Effector memory CD8-positive, alpha-beta T cell (primary cell): ENCODE measurements at regions not wholly inside any gene's neighbourhood (a gene's known extent, or its start where the extent isn't known, plus 50 kb on each side); places are given as distances from the start of the nearest gene placed in this dataset.
"Not testable (repeated sequence)": the region's sequence is repeated elsewhere in the genome, so short reads cannot be mapped to it uniquely, and the experiment has no call there.

ENCODE experiments used
- ATAC-seq: fragments of 150-1000 bp; cut with Tn5 transposase; replicated peaks from 2 replicates; pipeline ENCODE4 v1.10.0; 2021; ENCODE audit warnings: mild to moderate bottlenecking, moderate library complexity
- DNase-seq, 3 experiments: peaks; one replicate each; pipeline ENCODE4 v3.0.0; 2021
- H3K27ac Mint-ChIP-seq, 2 donors: one replicate each; pipeline ENCODE4 v1.8.0; 2022; ENCODE audit warnings: mild to moderate bottlenecking in 2 of 2, mixed read lengths in 2 of 2, moderate library complexity in 2 of 2
- H3K27me3 Mint-ChIP-seq, 2 donors: one replicate each; pipeline ENCODE4 v1.8.0; 2022; ENCODE audit warnings: mixed read lengths in 2 of 2
- H3K36me3 Mint-ChIP-seq: one replicate; pipeline ENCODE4 v1.8.0; 2022; ENCODE audit warnings: mild to moderate bottlenecking, moderate library complexity, mixed read lengths; ENCODE audit not compliant: insufficient read depth
- H3K4me1 Mint-ChIP-seq, 2 donors: one replicate each; pipeline ENCODE4 v1.8.0; 2022; ENCODE audit warnings: low read depth in 2 of 2, mixed read lengths in 2 of 2
- H3K4me3 Mint-ChIP-seq, 2 donors: one replicate each; pipeline ENCODE4 v1.8.0; 2022; ENCODE audit warnings: mild to moderate bottlenecking in 2 of 2, mixed read lengths in 2 of 2, moderate library complexity in 2 of 2
- H3K9me3 Mint-ChIP-seq, 2 donors: one replicate each; pipeline ENCODE4 v1.8.0; 2022; ENCODE audit warnings: mixed read lengths in 2 of 2

DNA sequence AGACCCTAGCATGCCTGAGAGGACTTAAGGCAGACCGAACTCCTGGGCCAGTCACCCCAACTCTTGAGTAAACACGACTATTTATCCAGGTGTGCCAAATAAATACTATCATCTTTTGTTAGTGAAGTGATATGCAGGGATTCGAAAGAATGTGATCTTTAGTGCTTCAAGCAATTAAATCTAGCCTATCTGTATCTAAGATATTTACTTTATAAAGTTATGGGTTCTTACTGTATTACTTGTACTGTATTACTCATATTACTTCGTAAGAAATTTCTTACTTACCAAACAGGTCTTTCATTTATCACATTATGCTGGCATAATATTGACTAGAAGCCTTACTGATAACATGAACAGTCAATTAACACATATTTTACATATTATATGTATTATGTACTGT is 211.6 kb upstream of the NECTIN3 start:
- Mint-ChIP-seq H3K27me3 (no peaks in the 10 kb centered on the region), H3K36me3 (no peaks in the 10 kb centered on the region), H3K27ac (no peak overlapping the region), H3K4me3 (no peak overlapping the region), H3K4me1 (no peaks in the 10 kb centered on the region), H3K9me3 (no peaks in the 10 kb centered on the region)
- DNase-seq (no peak), ATAC-seq (no peak)

DNA sequence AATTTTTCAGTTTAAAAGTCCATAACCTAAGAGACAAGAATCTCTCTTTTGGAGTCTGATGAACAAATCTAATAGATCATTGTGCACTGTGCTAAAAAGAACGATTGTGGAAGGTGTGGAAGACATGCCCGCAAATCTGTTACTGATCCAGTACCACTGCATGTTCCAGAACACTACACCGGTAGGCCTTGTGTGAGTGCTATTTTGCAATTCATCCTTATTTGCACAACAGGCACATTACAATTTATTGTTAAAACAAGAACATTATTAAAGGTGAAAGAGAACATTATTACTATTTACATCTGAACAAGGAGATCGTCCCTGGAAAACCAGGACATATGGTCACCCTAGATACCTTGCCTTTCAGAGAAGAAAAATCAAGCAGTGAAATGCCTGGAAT is 205.7 kb upstream of the NECTIN3 start:
- Mint-ChIP-seq H3K4me1 (no peaks in the 10 kb centered on the region), H3K27ac (no peak overlapping the region), H3K36me3 (no peaks in the 10 kb centered on the region), H3K27me3 (no peaks in the 10 kb centered on the region), H3K4me3 (no peak overlapping the region), H3K9me3 (no peaks in the 10 kb centered on the region)
- no peak for DNase-seq
- no peak for ATAC-seq

- H3K27me3 Mint-ChIP-seq: no peaks in the 10 kb centered on the region
- ATAC-seq: no peak
- H3K4me1 Mint-ChIP-seq: no peaks in the 10 kb centered on the region
- no peaks in the 10 kb centered on the region for H3K9me3 Mint-ChIP-seq
- H3K27ac Mint-ChIP-seq: no peak overlapping the region
- H3K36me3 Mint-ChIP-seq: no peaks in the 10 kb centered on the region
- H3K4me3 Mint-ChIP-seq: no peak overlapping the region
- DNase-seq: no peak
These were observed 203.5 kb upstream of the NECTIN3 start for GRCh38 chr3:110868106-110868505.

DNA sequence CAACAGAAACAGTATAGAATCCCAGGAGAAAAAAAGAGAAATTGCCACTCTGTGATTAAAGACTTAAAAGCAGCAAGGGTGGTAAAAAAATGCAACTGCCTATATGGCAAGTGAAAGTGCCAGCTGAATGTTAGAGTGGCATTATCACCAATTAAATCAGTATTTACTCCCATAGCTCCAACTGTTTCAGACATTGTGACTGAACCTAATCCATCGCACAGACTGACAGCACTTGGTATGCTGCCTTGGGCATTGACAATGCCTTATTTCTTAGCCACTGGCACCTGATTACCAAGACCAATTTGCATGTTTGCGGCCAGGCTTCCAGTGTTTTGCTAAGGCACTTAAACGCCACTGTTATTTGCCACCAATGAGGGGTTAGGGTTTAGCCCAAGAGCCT is 201.9 kb upstream of the NECTIN3 start:
- DNase-seq (no peak), ATAC-seq (no peak)
- H3K36me3 Mint-ChIP-seq: no peaks in the 10 kb centered on the region
- H3K9me3 Mint-ChIP-seq: peaks cover 0 to 5% of the 10 kb centered on the region in 2 donors
- H3K27ac Mint-ChIP-seq: no peak overlapping the region
- no peak overlapping the region for H3K4me3 Mint-ChIP-seq
- H3K4me1 Mint-ChIP-seq: no peaks in the 10 kb centered on the region
- H3K27me3 Mint-ChIP-seq: no peaks in the 10 kb centered on the region

DNA sequence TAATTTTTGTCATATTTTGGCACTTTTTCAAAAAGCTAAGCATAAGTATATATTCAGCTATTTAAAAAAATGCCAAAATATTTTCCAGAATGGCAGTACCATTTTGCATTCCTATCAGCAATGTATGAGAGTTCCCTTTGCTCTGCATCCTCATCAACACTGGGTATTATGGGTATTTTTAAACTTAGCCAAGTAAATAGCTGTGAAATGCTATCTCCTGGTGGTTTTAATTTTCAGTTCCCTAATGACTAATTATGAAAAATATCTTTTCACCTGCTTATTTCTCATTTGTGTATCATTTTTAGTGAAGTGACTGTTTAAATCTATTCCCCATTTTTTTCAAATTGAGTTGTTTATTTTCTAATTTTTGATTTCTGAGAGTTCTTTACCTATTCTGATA is 199.7 kb upstream of the NECTIN3 start:
- ATAC-seq: no peak
- Mint-ChIP-seq H3K27ac (no peak overlapping the region), H3K4me3 (no peak overlapping the region), H3K9me3 (peaks cover 0 to 5% of the 10 kb centered on the region in 2 donors), H3K4me1 (no peaks in the 10 kb centered on the region), H3K27me3 (no peaks in the 10 kb centered on the region), H3K36me3 (no peaks in the 10 kb centered on the region)
- no peak for DNase-seq

- H3K4me3 Mint-ChIP-seq: no peak overlapping the region
- H3K9me3 Mint-ChIP-seq: peaks cover 0 to 5% of the 10 kb centered on the region in 2 donors
- no peak overlapping the region for H3K27ac Mint-ChIP-seq
- no peaks in the 10 kb centered on the region for H3K4me1 Mint-ChIP-seq
- ATAC-seq (no peak), DNase-seq (no peak)
- no peaks in the 10 kb centered on the region for H3K36me3 Mint-ChIP-seq
- H3K27me3 Mint-ChIP-seq: no peaks in the 10 kb centered on the region
These were observed 192.9 kb upstream of the NECTIN3 start for GRCh38 chr3:110878692-110879091.

- Mint-ChIP-seq H3K4me3 (no peak overlapping the region), H3K9me3 (no peaks in the 10 kb centered on the region), H3K27me3 (no peaks in the 10 kb centered on the region), H3K4me1 (no peaks in the 10 kb centered on the region), H3K27ac (no peak overlapping the region), H3K36me3 (no peaks in the 10 kb centered on the region)
- DNase-seq: no peak
- ATAC-seq: peak; percentile 41
These were observed 190.5 kb upstream of the NECTIN3 start for GRCh38 chr3:110881069-110881468.

DNA sequence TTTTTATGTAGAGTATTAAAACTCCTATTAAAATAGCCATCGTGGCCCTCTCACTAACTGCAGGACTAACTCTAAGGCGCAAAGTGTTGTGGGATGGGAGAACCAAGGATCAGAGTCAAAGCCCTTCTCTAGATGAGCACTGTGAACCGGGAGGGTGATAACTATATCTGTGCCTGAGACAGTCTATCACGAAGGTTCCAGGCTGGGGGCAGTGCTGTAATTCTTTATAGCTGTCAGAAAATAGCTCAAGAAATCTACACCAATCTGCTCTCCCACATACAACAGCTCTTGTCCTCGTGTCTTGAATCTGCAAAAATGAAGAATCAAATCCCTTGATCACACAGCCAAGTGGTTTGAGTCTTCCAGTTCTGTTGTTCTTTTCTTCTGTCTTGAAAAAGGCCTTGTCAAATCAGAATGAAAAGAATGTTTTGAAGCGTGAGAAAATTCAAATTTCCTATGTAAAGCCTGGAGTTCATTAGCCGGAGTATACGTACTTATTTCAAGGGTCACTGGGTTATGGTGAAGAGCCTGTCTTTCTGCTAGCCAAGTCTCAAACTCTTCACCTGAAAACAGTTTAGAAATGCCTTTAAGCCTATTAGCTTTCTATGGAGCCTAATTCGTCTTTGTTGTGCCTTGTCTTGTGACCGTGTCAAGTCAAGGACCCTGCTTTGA is 185.3 kb upstream of the NECTIN3 start:
- no peak for ATAC-seq
- H3K27ac Mint-ChIP-seq: no peak overlapping the region
- no peak for DNase-seq

DNA sequence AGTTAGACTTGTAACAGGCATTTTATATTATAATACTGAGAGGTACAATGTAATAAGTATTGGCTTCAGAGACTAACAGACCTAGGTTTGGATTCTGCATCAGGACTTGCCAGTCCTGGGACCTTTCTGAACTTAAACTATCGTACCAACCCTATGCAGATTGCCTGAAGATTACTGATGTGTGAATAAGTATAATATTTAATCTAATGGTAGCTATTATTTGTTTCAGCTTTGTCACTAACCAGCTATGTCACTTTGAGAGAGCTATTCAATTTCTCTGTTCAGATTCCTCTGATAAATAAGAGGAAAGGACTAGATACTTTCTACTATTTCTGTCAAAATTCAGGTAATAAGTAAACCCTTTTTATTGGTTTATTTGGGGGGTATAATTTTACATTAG is 184.4 kb upstream of the NECTIN3 start:
- Mint-ChIP-seq H3K27ac (no peak overlapping the region), H3K4me3 (no peak overlapping the region), H3K36me3 (no peaks in the 10 kb centered on the region), H3K4me1 (no peaks in the 10 kb centered on the region), H3K9me3 (no peaks in the 10 kb centered on the region), H3K27me3 (no peaks in the 10 kb centered on the region)
- no peak for ATAC-seq
- no peak for DNase-seq

More for the DNA sequence above, 185.3 kb upstream of the NECTIN3 start:
- Mint-ChIP-seq H3K4me3 (no peak overlapping the region), H3K9me3 (no peaks in the 10 kb centered on the region), H3K36me3 (no peaks in the 10 kb centered on the region), H3K27me3 (no peaks in the 10 kb centered on the region), H3K4me1 (no peaks in the 10 kb centered on the region)

GRCh38 chr3:110888625-110889375 is 182.8 kb upstream of the NECTIN3 start:
- H3K36me3 Mint-ChIP-seq, H3K27ac Mint-ChIP-seq, DNase-seq, H3K4me1 Mint-ChIP-seq, ATAC-seq, H3K4me3 Mint-ChIP-seq, H3K9me3 Mint-ChIP-seq, H3K27me3 Mint-ChIP-seq: not testable (repeated sequence)

GRCh38 chr3:110889376-110889699 is 182.3 kb upstream of the NECTIN3 start:
- not testable (repeated sequence) for H3K4me3 Mint-ChIP-seq, ATAC-seq, H3K27ac Mint-ChIP-seq, H3K36me3 Mint-ChIP-seq, H3K4me1 Mint-ChIP-seq, H3K27me3 Mint-ChIP-seq, DNase-seq, H3K9me3 Mint-ChIP-seq

- H3K27me3 Mint-ChIP-seq: peaks cover 0 to 19% of the 10 kb centered on the region in 2 donors
- no peaks in the 10 kb centered on the region for H3K36me3 Mint-ChIP-seq
- H3K4me3 Mint-ChIP-seq: no peak overlapping the region
- DNase-seq: no peak
- ATAC-seq: no peak
- no peak overlapping the region for H3K27ac Mint-ChIP-seq
- peaks cover 0 to 7% of the 10 kb centered on the region in 2 donors for H3K9me3 Mint-ChIP-seq
- H3K4me1 Mint-ChIP-seq: no peaks in the 10 kb centered on the region
These were observed 177.0 kb upstream of the NECTIN3 start for GRCh38 chr3:110894574-110894973.

DNA sequence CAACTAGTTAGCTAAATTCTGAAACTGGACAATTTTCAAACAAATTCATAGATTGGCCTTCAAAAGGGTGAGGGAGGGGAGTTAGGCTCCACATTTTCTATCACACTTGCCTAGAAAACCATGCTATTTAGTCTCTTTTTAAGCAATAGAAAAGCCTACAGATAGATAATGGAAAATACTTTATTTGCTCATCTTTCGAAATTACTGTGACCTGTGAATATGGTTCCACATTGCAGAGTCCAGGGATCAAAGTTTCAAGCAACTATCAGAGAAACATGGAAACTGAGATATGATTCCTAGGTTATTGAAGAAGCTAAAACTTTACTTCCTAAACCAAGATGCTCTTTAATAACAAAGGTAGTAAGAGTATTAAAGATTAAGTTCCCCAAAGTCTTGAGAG is 176.6 kb upstream of the NECTIN3 start:
- Mint-ChIP-seq H3K4me3 (no peak overlapping the region), H3K27me3 (peaks cover 0 to 19% of the 10 kb centered on the region in 2 donors), H3K9me3 (peaks cover 0 to 7% of the 10 kb centered on the region in 2 donors), H3K36me3 (no peaks in the 10 kb centered on the region), H3K27ac (no peak overlapping the region), H3K4me1 (no peaks in the 10 kb centered on the region)
- DNase-seq (no peak), ATAC-seq (no peak)

GRCh38 chr3:110897046-110897445 is 174.6 kb upstream of the NECTIN3 start:
- no peak overlapping the region for H3K4me3 Mint-ChIP-seq
- DNase-seq (no peak), ATAC-seq (no peak)
- H3K9me3 Mint-ChIP-seq: peaks cover 0 to 7% of the 10 kb centered on the region in 2 donors
- H3K4me1 Mint-ChIP-seq: no peaks in the 10 kb centered on the region
- H3K36me3 Mint-ChIP-seq: no peaks in the 10 kb centered on the region
- H3K27me3 Mint-ChIP-seq: peaks cover 0 to 19% of the 10 kb centered on the region in 2 donors
- no peak overlapping the region for H3K27ac Mint-ChIP-seq
